H1 (cell line): ENCODE measurements at regions not wholly inside any gene's neighbourhood (a gene's known extent, or its start where the extent isn't known, plus 50 kb on each side); places are given as distances from the start of the nearest gene placed in this dataset.

Source experiments
- CTCF ChIA-PET: fragments of 300-600 bp; sonication (Branson Sonifier 250); formaldehyde crosslinking; loops from one replicate; lab custom pipeline; 2021; ENCODE audit not compliant: partially characterized antibody; lab: Charles Lee
- POLR2A ChIA-PET: fragments of 300-600 bp; sonication (Branson Sonifier 250); formaldehyde crosslinking; loops from one replicate; lab custom pipeline; 2021; ENCODE audit warnings: inconsistent platforms; ENCODE audit not compliant: partially characterized antibody; lab: Charles Lee
- DNase-seq, 2 experiments: peaks; one replicate each; pipeline versions ENCODE4 v3.0.0 to v3.0.0-alpha.2; 2010 to 2022; ENCODE audit warnings: low spot score in 2 of 2, low read depth in 1 of 2, mixed read lengths in 1 of 2
- FAIRE-seq: peaks from 2 replicates; lab custom pipeline; 2011; peaks lifted over from hg19 to GRCh38; lab: Jason Lieb, UNC
- H2AFZ ChIP-seq: 2 replicates; pipeline ENCODE4 v1.8.1; 2012; ENCODE audit warnings: low read length, inconsistent platforms
- H2AK5ac ChIP-seq: 2 replicates; pipeline ENCODE4 v1.6.1; 2013; ENCODE audit warnings: low read depth, low read length
- H2BK120ac ChIP-seq: replicated peaks from 2 replicates; pipeline ENCODE3; 2013; ENCODE audit warnings: low read depth, low read length, inconsistent platforms
- H2BK12ac ChIP-seq: 2 replicates; pipeline ENCODE4 v1.6.1; 2013; ENCODE audit warnings: low read depth, low read length
- H2BK15ac ChIP-seq: 2 replicates; pipeline ENCODE4 v1.6.1; 2013; ENCODE audit warnings: low read length
- H2BK20ac ChIP-seq: 2 replicates; pipeline ENCODE4 v1.6.1; 2013; ENCODE audit warnings: low read length
- H2BK5ac ChIP-seq: 2 replicates; pipeline ENCODE4 v1.6.1; 2013; ENCODE audit warnings: low read depth, low read length
- H3K14ac ChIP-seq: 2 replicates; pipeline ENCODE4 v1.6.1; 2013; ENCODE audit warnings: inconsistent platforms; ENCODE audit not compliant: insufficient read length
- H3K18ac ChIP-seq: 2 replicates; pipeline ENCODE4 v1.6.1; 2013; ENCODE audit warnings: low read length; ENCODE audit errors: extremely low read depth
- H3K23ac ChIP-seq: 2 replicates; pipeline ENCODE4 v1.6.1; 2013; ENCODE audit warnings: inconsistent platforms; ENCODE audit not compliant: insufficient read length
- H3K23me2 ChIP-seq: 2 replicates; pipeline ENCODE4 v1.6.1; 2013; ENCODE audit warnings: low read depth, low read length
- H3K27ac ChIP-seq: 2 replicates; pipeline ENCODE4 v1.6.1; 2011; ENCODE audit warnings: low read depth, low read length, inconsistent platforms
- H3K27me3 ChIP-seq, 4 experiments: replicated peaks in 1 of 4; 1 replicate in 1 of 4; 2 replicates in 3 of 4; pipeline versions ENCODE4 v1.6.1 to v1.8.1; 2011 to 2013; ENCODE audit warnings: low read length in 3 of 4, mild to moderate bottlenecking in 3 of 4, inconsistent platforms in 2 of 4, mixed read lengths in 2 of 4, moderate library complexity in 1 of 4; ENCODE audit not compliant: control insufficient read depth in 3 of 4, insufficient read depth in 3 of 4; ENCODE audit errors: extremely low read depth in 1 of 4
- H3K36me3 ChIP-seq, 4 experiments: 2 replicates each; pipeline versions ENCODE4 v1.6.1 to v1.8.1; 2011 to 2013; ENCODE audit warnings: mild to moderate bottlenecking in 4 of 4, low read length in 3 of 4, moderate library complexity in 2 of 4, control low read depth in 1 of 4, inconsistent platforms in 1 of 4; ENCODE audit not compliant: insufficient read depth in 4 of 4, control insufficient read depth in 2 of 4
- H3K4ac ChIP-seq: replicated peaks from 2 replicates; pipeline ENCODE3; 2013; ENCODE audit warnings: low read length, low read depth, mixed read lengths, inconsistent platforms; ENCODE audit not compliant: insufficient read length
- H3K4me1 ChIP-seq, 4 experiments: replicated peaks in 1 of 4; 1 replicate in 1 of 4; 2 replicates in 3 of 4; pipeline versions ENCODE4 v1.6.1 to v1.8.1; 2011 to 2013; ENCODE audit warnings: low read length in 3 of 4, inconsistent platforms in 2 of 4, mixed read lengths in 1 of 4; ENCODE audit not compliant: insufficient read depth in 4 of 4, control insufficient read depth in 3 of 4
- H3K4me2 ChIP-seq, 2 experiments: 2 replicates each; pipeline versions ENCODE4 v1.6.1 to v1.8.1; 2011 to 2013; ENCODE audit warnings: low read depth in 2 of 2, low read length in 2 of 2, control low read depth in 1 of 2, inconsistent platforms in 1 of 2, mild to moderate bottlenecking in 1 of 2; ENCODE audit not compliant: insufficient read depth in 1 of 2
- H3K4me3 ChIP-seq, 4 experiments: fragments of 200-600, 300-600 bp in 1 of 4; sonication (generic), shearing (Covaris generic), sonication (Bioruptor Twin) in 1 of 4; 2 replicates each; pipeline versions ENCODE4 v1.5.1 to v1.8.1; 2011 to 2016; ENCODE audit warnings: low read length in 4 of 4, low read depth in 3 of 4, control low read depth in 2 of 4, inconsistent platforms in 2 of 4, mild to moderate bottlenecking in 2 of 4, mixed read lengths in 1 of 4, moderate library complexity in 1 of 4; ENCODE audit not compliant: insufficient read depth in 2 of 4; ENCODE audit errors: extremely low read depth in 1 of 4
- H3K56ac ChIP-seq: replicated peaks from 2 replicates; pipeline ENCODE3; 2013; ENCODE audit warnings: low read depth, mild to moderate bottlenecking, mixed read lengths, low read length, inconsistent platforms; ENCODE audit not compliant: insufficient read length
- H3K79me1 ChIP-seq: 2 replicates; pipeline ENCODE4 v1.6.1; 2013; ENCODE audit warnings: low read depth, low read length, control low read depth
- H3K79me2 ChIP-seq, 2 experiments: 2 replicates each; pipeline versions ENCODE4 v1.6.1 to v1.8.1; 2012 to 2013; ENCODE audit warnings: low read length in 2 of 2, mild to moderate bottlenecking in 2 of 2, inconsistent platforms in 1 of 2; ENCODE audit not compliant: insufficient read depth in 2 of 2, control insufficient read depth in 1 of 2
- H3K9ac ChIP-seq, 4 experiments: replicated peaks in 1 of 4; 1 replicate in 1 of 4; 2 replicates in 3 of 4; pipeline versions ENCODE4 v1.6.1 to v1.8.1; 2011 to 2013; ENCODE audit warnings: low read depth in 3 of 4, low read length in 3 of 4, control low read depth in 2 of 4, mild to moderate bottlenecking in 2 of 4, moderate library complexity in 2 of 4, inconsistent platforms in 1 of 4; ENCODE audit errors: extremely low read depth in 1 of 4
- H3K9me3 ChIP-seq, 2 experiments: 2 replicates each; pipeline versions ENCODE4 v1.6.1 to v1.8.1; 2012 to 2013; ENCODE audit warnings: mild to moderate bottlenecking in 2 of 2, moderate library complexity in 2 of 2, control low read depth in 1 of 2, inconsistent platforms in 1 of 2, low read depth in 1 of 2, low read length in 1 of 2, mixed read lengths in 1 of 2; ENCODE audit not compliant: insufficient read depth in 2 of 2
- H4K20me1 ChIP-seq, 2 experiments: replicated peaks in 1 of 2; 2 replicates each; pipeline versions ENCODE3 to v1.8.1; 2011 to 2013; ENCODE audit warnings: inconsistent platforms in 2 of 2, low read length in 2 of 2, mild to moderate bottlenecking in 1 of 2; ENCODE audit not compliant: insufficient read depth in 2 of 2, control insufficient read depth in 1 of 2
- H4K5ac ChIP-seq: 2 replicates; pipeline ENCODE4 v1.6.1; 2013; ENCODE audit warnings: low read length, low read depth, mixed read lengths, inconsistent platforms; ENCODE audit not compliant: insufficient read length
- H4K8ac ChIP-seq: 2 replicates; pipeline ENCODE4 v1.8.0; 2013; ENCODE audit warnings: mild to moderate bottlenecking, moderate library complexity, low read length, inconsistent platforms; ENCODE audit not compliant: insufficient read depth; ENCODE audit errors: extremely low read depth
- H4K91ac ChIP-seq: replicated peaks from 2 replicates; pipeline ENCODE3; 2013; ENCODE audit warnings: low read length, mixed read lengths, inconsistent platforms; ENCODE audit not compliant: insufficient read length
- CBX5 ChIP-seq: fragments of 300-800, 300-1000 bp; sonication (generic); IDR thresholded peaks from 2 replicates; pipeline ENCODE4 v1.7.1; 2016; ENCODE audit warnings: antibody characterized with exemption, low read length, low read depth
- CREB1 ChIP-seq: IDR thresholded peaks from 2 replicates; pipeline ENCODE4 v1.6.1; 2012; ENCODE audit warnings: inconsistent platforms
- CTBP2 ChIP-seq: IDR thresholded peaks from 2 replicates; pipeline ENCODE4 v1.7.0; 2011; ENCODE audit warnings: borderline replicate concordance, mild to moderate bottlenecking, moderate library complexity, mixed read lengths, low read length; ENCODE audit not compliant: insufficient read depth, insufficient read length
- JUN ChIP-seq: IDR thresholded peaks from 2 replicates; pipeline ENCODE4 v1.6.1; 2011; ENCODE audit warnings: low read depth, mild to moderate bottlenecking, improper control_type of control experiment, low read length
- MAX ChIP-seq: IDR thresholded peaks from 2 replicates; pipeline ENCODE4 v1.6.1; 2012; ENCODE audit warnings: inconsistent platforms
- PHF8 ChIP-seq: fragments of 200-600 bp; sonication (generic); conservative IDR thresholded peaks from 2 replicates; pipeline ENCODE4 v1.7.1; 2012; ENCODE audit warnings: low read depth, mild to moderate bottlenecking, inconsistent platforms, low read length, moderate library complexity
- POU5F1 ChIP-seq: IDR thresholded peaks from 2 replicates; pipeline ENCODE4 v1.6.1; 2011; ENCODE audit warnings: low read depth, mild to moderate bottlenecking, low read length, moderate library complexity
- WGBS, 2 experiments: shearing (Covaris generic) in 1 of 2; methylation state at CpG; one replicate each; pipeline versions ENCODE4 v1.1.6 to v1.1.7; 2013 to 2015; ENCODE audit warnings: low lambda C conversion rate in 2 of 2, mixed read lengths in 2 of 2, inconsistent platforms in 1 of 2, low coverage in 1 of 2, missing lambda C conversion rate in 1 of 2; ENCODE audit not compliant: insufficient replicate concordance in 2 of 2, insufficient coverage in 1 of 2, insufficient read length in 1 of 2; ENCODE audit errors: extremely low coverage in 1 of 2, missing lambda C conversion rate in 1 of 2; 5-methylcytosine and 5-hydroxymethylcytosine counted together

- Histone ChIP-seq H3K79me2 (no peaks in the 10 kb centered on the region), H3K4me2 (no peak overlapping the region), H2BK120ac (no peak overlapping the region), H3K4me3 (no peak overlapping the region), H4K8ac (no peak overlapping the region), H3K56ac (no peak overlapping the region), H3K36me3 (no peaks in the 10 kb centered on the region), H3K4me1 (no peaks in the 10 kb centered on the region), H3K9me3 (peaks cover 0 to 4% of the 10 kb centered on the region in 2 experiments; a peak in 1 of 4 replicates), H4K20me1 (no peaks in the 10 kb centered on the region), H4K91ac (no peak overlapping the region), H2BK20ac (no peak overlapping the region), H2AFZ (no peak overlapping the region), H2BK12ac (no peak overlapping the region), H3K9ac (no peak overlapping the region), H3K27me3 (no peaks in the 10 kb centered on the region), H3K18ac (no peak overlapping the region), H3K79me1 (no peaks in the 10 kb centered on the region), H2AK5ac (no peak overlapping the region), H3K23me2 (no peaks in the 10 kb centered on the region), H2BK15ac (no peak overlapping the region), H3K27ac (no peak overlapping the region), H3K4ac (no peak overlapping the region), H3K23ac (no peak overlapping the region), H4K5ac (no peak overlapping the region), H3K14ac (no peak overlapping the region), H2BK5ac (no peak overlapping the region)
- no peak for TF ChIP-seq CTBP2
- no peak for TF ChIP-seq CREB1
- no peak for TF ChIP-seq POU5F1
- TF ChIP-seq CBX5 = no peak
- TF ChIP-seq PHF8 = no peak
- no peak for TF ChIP-seq JUN
- TF ChIP-seq MAX = no peak
- CTCF ChIA-PET = no interaction called here
- 88% methylated on average over 10 of the region's 10 CpGs; no CpG with 5 or more reads in 1 of the 2 experiments for WGBS, 2 experiments
- FAIRE-seq (no peak), DNase-seq (no peak)
- POLR2A ChIA-PET = no interaction called here
These were observed 197.9 kb upstream of the TWIST2 start for GRCh38 chr2:238649936-238650518.
